ENCODE measurements at regions not wholly inside any gene's neighbourhood (a gene's known extent, or its start where the extent isn't known, plus 50 kb on each side); places are given as distances from the start of the nearest gene placed in this dataset.

DNA sequence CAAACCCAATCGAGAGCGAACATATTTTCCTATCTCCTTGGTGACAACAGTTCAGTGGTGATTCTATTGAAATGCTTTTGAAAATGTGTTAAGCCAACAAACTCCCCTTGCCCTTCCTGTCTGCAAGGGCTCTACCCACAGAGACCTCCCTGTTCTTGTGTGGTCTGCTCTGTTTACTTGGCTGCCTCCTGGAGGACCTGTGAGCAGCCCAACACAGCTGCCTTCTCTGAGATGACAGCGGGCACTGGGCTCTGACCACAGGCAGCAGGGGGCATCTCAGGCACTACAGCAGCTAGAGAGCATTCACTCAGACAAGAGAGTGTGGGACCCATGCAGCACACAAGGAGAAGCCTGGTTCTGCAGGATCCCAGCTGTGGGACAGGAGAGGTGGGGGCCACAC, 416.4 kb downstream of the TCERG1L start:
- no peak for TF ChIP-seq CTCF (IDR thresholded peaks at IDR 0.05; ENCODE audit: low read depth, low read length)
- H3K4me3 ChIP-seq (replicated peaks in 1 of 2; ENCODE audit: low read depth in 2 of 2, low read length in 2 of 2) = no peak overlapping the region
- DNase-seq (ENCODE audit: low read depth in 2 of 2) = no peak

DNA sequence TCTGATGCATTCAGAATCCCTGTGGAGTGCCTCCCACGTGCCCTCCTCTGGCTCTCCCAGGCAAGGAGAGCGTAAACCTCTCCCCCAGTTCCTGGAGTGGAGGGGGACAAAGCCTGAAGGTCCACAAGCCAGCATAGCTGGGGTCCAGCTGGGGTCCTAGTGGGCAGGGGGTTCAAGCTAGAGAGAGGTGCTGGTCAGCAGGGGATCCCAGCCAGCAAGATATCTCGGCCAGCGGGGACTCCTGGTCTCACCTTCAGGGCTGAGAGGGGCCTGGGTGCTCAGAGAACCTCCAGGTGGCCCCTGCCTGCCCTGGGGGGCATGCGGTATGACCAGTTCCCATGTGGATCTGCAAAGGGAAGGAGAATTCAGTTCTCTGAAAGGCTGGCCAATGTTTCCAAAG, 413.7 kb downstream of the TCERG1L start:
- DNase-seq (ENCODE audit: low read depth in 2 of 2) = no peak
- no peak for TF ChIP-seq CTCF (IDR thresholded peaks at IDR 0.05; ENCODE audit: low read depth, low read length)
- no peak overlapping the region for H3K4me3 ChIP-seq (replicated peaks in 1 of 2; ENCODE audit: low read depth in 2 of 2, low read length in 2 of 2)

- no peak for TF ChIP-seq CTCF (IDR thresholded peaks at IDR 0.05; ENCODE audit: low read depth, low read length)
- no peak overlapping the region for H3K4me3 ChIP-seq (replicated peaks in 1 of 2; ENCODE audit: low read depth in 2 of 2, low read length in 2 of 2)
- no peak for DNase-seq (ENCODE audit: low read depth in 2 of 2)
Observed at GRCh38 chr10:130898381-130898780, 413.1 kb downstream of the TCERG1L start.

DNA sequence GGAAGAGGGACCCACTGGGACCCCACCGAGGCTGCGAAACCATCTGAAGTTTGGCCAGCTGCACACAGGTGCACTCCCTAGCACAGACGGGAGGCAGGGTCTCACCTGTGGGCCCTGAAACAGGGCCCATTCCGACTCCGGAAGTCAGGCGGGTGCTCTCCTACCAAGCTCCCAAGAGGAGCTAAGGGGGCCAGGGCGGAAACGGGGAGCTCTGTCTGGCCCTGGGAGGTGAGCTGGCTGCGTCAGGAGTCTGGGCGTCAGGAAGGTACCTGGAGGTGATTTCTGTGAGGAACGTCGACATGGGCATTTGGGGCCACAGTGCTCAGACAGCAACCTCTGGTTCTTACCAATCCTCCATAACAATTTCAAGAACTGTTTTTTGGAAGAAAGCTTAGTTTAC, 411.7 kb downstream of the TCERG1L start:
- DNase-seq (ENCODE audit: low read depth in 2 of 2) = no peak
- no peak overlapping the region for H3K4me3 ChIP-seq (replicated peaks in 1 of 2; ENCODE audit: low read depth in 2 of 2, low read length in 2 of 2)
- no peak for TF ChIP-seq CTCF (IDR thresholded peaks at IDR 0.05; ENCODE audit: low read depth, low read length)

- no peak for DNase-seq (ENCODE audit: low read depth in 2 of 2)
- H3K4me3 ChIP-seq (replicated peaks in 1 of 2; ENCODE audit: low read depth in 2 of 2, low read length in 2 of 2) = no peak overlapping the region
Observed at GRCh38 chr10:130900441-130901160, 410.9 kb downstream of the TCERG1L start.

GRCh38 chr10:130901311-130902165, 410.0 kb downstream of the TCERG1L start:
- no peak for TF ChIP-seq CTCF (IDR thresholded peaks at IDR 0.05; ENCODE audit: low read depth, low read length)
- no peak for DNase-seq (ENCODE audit: low read depth in 2 of 2)
- H3K4me3 ChIP-seq (replicated peaks in 1 of 2; ENCODE audit: low read depth in 2 of 2, low read length in 2 of 2) = no peak overlapping the region

More at GRCh38 chr10:130900441-130901160, 410.9 kb downstream of the TCERG1L start:
- no peak for TF ChIP-seq CTCF (IDR thresholded peaks at IDR 0.05; ENCODE audit: low read depth, low read length)
